Muscle layer of colon (tissue), 2 donors: ENCODE measurements at regions not wholly inside any gene's neighbourhood (a gene's known extent, or its start where the extent isn't known, plus 50 kb on each side); places are given as distances from the start of the nearest gene placed in this dataset.
"Not testable (repeated sequence)": the region's sequence is repeated elsewhere in the genome, so short reads cannot be mapped to it uniquely, and the experiment has no call there.

Experiments
- H3K27ac ChIP-seq: one replicate; pipeline ENCODE4 v1.7.0; 2013; ENCODE audit warnings: low read depth, mild to moderate bottlenecking, low read length, moderate library complexity
- H3K27me3 ChIP-seq, 2 donors: one replicate each; pipeline ENCODE4 v1.7.0; 2013; ENCODE audit warnings: low read length in 2 of 2, mild to moderate bottlenecking in 2 of 2; ENCODE audit not compliant: insufficient read depth in 2 of 2, control insufficient read depth in 1 of 2
- H3K36me3 ChIP-seq: one replicate; pipeline ENCODE4 v1.7.0; 2013; ENCODE audit warnings: mild to moderate bottlenecking, low read length; ENCODE audit not compliant: insufficient read depth
- H3K4me1 ChIP-seq: one replicate; pipeline ENCODE4 v1.7.0; 2013; ENCODE audit warnings: mild to moderate bottlenecking, low read length; ENCODE audit not compliant: insufficient read depth
- H3K4me3 ChIP-seq, 2 donors: one replicate each; pipeline ENCODE4 v1.7.0; 2013; ENCODE audit warnings: low read length in 2 of 2, low read depth in 1 of 2, mild to moderate bottlenecking in 1 of 2, moderate library complexity in 1 of 2
- H3K9ac ChIP-seq: one replicate; pipeline ENCODE4 v1.7.0; 2013; ENCODE audit warnings: low read length
- H3K9me3 ChIP-seq: one replicate; pipeline ENCODE4 v1.7.0; 2013; ENCODE audit warnings: mild to moderate bottlenecking, low read length
- donor health status: abdominal sarcoma.
- donor health status: Adenocarcinoma of cecum.

DNA sequence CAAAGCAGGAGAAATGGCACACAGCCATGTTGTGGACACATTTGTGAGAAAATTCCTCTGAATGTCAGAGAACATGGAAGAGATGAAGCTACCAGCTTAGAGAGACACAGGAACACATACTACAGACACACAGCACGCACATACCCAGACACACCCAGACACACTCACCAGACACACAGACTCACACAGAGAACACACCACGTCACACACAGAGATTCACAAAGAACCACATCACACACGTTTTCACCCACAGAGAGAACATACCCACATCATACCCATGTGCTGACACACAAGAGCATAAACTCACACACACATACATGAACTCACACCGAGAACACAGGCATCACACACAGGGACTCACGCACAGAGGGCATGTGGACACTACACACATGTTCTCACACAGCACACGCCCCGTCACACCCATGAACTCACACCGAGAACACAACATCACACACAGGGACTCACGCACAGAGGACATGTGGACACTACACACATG is 124.9 kb downstream of the METRNL start:
- H3K27ac ChIP-seq: no peak overlapping the region
- peaks cover 8% of the 10 kb centered on the region for H3K4me1 ChIP-seq

DNA sequence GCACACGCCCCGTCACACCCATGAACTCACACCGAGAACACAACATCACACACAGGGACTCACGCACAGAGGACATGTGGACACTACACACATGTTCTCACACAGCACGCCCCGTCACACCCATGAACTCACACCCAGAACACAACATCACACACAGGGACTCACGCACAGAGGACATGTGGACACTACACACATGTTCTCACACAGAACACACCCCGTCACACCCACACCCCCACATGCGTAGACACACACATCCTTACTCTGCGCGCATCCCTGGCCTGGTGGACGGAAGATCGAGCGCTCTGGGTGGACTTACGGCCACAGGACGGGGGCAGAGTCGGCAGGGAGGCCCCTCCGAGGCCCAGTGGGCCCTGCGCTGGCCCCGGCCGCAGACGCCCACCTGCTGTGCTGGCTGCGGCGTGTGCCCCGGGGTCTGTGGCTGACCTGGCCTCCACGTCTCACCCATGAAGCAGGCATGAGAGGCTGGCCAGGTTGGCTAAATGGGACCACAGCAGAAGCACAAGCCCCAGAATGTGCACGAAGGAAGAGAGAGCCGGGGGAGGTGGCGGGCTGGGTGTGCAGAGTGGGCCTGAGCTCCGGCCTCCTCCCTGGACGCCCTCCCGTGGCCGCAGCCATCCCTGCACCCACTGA is 125.5 kb downstream of the METRNL start:
- H3K27ac ChIP-seq, H3K9ac ChIP-seq, H3K27me3 ChIP-seq, H3K36me3 ChIP-seq, H3K4me3 ChIP-seq, H3K4me1 ChIP-seq, H3K9me3 ChIP-seq: not testable (repeated sequence)

More for the DNA sequence above, 124.9 kb downstream of the METRNL start:
- H3K27me3 ChIP-seq: no peaks in the 10 kb centered on the region
- H3K36me3 ChIP-seq: no peaks in the 10 kb centered on the region
- H3K4me3 ChIP-seq: no peak overlapping the region
- no peak overlapping the region for H3K9ac ChIP-seq
- H3K9me3 ChIP-seq: no peaks in the 10 kb centered on the region

DNA sequence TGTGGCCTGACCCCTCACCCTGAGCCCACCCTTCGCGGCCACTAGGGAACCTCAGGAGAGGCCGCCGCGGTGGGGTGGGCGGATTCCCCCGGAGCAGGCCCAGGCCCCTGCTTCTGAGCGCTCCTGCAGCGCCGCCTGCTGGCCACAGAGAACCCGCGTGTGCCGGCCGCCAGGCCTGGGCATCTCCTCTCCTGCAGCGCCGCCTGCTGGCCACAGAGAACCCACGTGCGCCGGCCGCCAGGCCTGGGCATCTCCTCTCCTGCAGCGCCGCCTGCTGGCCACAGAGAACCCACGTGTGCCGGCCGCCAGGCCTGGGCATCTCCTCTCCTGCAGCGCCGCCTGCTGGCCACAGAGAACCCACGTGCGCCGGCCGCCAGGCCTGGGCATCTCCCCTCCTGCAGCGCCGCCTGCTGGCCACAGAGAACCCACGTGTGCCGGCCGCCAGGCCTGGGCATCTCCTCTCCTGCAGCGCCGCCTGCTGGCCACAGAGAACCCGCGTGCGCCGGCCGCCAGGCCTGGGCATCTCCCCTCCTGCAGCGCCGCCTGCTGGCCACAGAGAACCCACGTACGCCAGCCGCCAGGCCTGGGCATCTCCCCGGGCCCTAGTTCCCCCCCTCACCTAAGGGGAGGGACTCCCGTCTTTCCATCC is 126.1 kb downstream of the METRNL start:
- H3K27ac ChIP-seq, H3K9me3 ChIP-seq, H3K27me3 ChIP-seq, H3K9ac ChIP-seq, H3K4me3 ChIP-seq, H3K36me3 ChIP-seq, H3K4me1 ChIP-seq: not testable (repeated sequence)

DNA sequence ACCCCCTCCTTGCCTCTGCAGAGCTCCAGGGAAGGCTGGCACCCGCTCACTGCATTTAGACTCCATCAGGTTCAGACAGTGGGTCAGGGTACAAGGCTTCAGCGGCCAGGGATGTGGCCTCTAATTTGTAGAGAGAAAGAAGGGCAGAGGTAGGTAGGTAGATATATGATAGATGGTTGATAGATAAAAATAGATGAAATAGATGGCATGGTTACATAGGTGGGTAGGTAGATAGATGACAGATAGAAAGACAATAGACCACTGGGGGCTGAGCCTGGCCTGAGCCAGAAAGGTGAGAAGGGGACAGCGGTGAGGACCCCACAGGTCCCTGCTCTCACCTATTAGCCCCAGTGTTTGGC is 126.6 kb downstream of the METRNL start:
- not testable (repeated sequence) for H3K9me3 ChIP-seq, H3K36me3 ChIP-seq, H3K27ac ChIP-seq, H3K4me3 ChIP-seq, H3K27me3 ChIP-seq, H3K4me1 ChIP-seq, H3K9ac ChIP-seq

DNA sequence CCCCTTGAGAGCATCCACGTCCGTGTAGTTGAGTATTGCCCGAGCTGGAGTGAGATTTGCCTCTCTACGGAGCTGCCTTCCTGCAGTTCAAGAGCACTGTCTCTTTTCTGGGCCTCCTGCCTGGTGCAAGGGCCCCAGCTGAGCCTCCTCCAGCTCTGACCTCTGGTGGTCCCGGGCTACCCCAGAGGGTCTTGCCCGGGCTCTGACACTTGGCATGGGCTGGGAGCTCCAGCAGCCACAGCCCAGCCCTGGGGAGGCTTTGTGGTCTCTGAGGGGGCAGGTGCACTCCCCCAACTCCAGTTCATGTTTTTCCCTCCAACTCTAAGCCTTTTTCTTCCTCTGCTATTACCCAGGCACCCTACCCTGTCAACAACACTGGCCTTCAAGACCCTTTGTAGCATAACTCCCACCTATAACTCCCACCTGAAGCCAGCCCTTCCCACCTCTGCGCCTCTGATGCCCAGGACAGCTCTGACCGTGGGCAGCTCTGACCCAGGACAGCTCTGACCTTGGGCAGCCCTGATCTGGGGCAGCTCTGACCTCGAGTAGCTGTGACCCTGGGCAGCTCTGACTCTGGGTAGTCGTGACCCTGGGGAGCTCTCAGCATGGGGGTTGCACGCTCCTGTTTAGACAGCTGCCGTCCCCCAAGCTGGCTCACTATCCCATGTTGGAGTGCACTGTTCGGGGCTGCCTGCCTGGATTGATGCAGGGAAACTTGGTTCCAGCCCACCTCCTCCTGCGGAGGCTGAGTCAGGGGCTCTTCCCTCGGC is 127.6 kb downstream of the METRNL start:
- H3K36me3 ChIP-seq, H3K4me1 ChIP-seq, H3K9me3 ChIP-seq, H3K4me3 ChIP-seq, H3K9ac ChIP-seq, H3K27ac ChIP-seq, H3K27me3 ChIP-seq: not testable (repeated sequence)

DNA sequence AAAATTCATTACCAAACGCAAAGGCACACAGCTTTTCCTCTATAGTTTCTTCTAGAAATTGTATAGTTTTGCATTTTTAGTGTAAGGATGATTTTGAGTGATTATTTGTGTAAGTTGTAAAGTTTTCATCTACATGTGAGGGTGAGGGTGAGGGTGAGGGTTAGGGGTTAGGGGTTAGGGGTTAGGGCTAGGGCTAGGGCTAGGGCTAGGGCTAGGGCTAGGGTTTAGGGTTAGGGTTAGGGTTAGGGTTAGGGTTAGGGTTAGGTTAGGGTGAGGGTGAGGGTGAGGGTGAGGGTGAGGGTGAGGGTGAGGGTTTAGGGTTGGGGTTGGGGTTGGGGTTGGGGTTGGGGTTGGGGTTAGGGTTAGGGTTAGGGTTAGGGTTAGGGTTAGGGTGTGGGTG is 167.6 kb downstream of the METRNL start:
- not testable (repeated sequence) for H3K36me3 ChIP-seq, H3K27ac ChIP-seq, H3K27me3 ChIP-seq, H3K9me3 ChIP-seq, H3K4me3 ChIP-seq, H3K9ac ChIP-seq, H3K4me1 ChIP-seq
